ENCODE measurements at regions not wholly inside any gene's neighbourhood (a gene's known extent, or its start where the extent isn't known, plus 50 kb on each side); places are given as distances from the start of the nearest gene placed in this dataset.
A peak's percentile ranks its signal among the peaks of the same experiment; 100 is the strongest.

- Mint-ChIP-seq H3K4me1 (no peaks in the 10 kb centered on the region), H3K27ac (no peak overlapping the region), H3K9me3 (no peaks in the 10 kb centered on the region), H3K36me3 (no peaks in the 10 kb centered on the region), H3K4me3 (no peak overlapping the region), H3K27me3 (ENCODE audit: insufficient read depth, low read depth) (no peaks in the 10 kb centered on the region)
- TF ChIP-seq EZH2phosphoT487 (IDR thresholded peaks at IDR 0.05) (no peak), EZH2 (IDR thresholded peaks at IDR 0.05) (no peak)
- TF ChIP-seq, protein P1, sequence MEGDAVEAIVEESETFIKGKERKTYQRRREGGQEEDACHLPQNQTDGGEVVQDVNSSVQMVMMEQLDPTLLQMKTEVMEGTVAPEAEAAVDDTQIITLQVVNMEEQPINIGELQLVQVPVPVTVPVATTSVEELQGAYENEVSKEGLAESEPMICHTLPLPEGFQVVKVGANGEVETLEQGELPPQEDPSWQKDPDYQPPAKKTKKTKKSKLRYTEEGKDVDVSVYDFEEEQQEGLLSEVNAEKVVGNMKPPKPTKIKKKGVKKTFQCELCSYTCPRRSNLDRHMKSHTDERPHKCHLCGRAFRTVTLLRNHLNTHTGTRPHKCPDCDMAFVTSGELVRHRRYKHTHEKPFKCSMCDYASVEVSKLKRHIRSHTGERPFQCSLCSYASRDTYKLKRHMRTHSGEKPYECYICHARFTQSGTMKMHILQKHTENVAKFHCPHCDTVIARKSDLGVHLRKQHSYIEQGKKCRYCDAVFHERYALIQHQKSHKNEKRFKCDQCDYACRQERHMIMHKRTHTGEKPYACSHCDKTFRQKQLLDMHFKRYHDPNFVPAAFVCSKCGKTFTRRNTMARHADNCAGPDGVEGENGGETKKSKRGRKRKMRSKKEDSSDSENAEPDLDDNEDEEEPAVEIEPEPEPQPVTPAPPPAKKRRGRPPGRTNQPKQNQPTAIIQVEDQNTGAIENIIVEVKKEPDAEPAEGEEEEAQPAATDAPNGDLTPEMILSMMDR (IDR thresholded peaks at IDR 0.05), result no peak
- Histone ChIP-seq H3K9me3 (ENCODE audit: low read depth) (no peaks in the 10 kb centered on the region), H4K20me1 (ENCODE audit: low read depth) (no peaks in the 10 kb centered on the region), H3K36me3 (no peaks in the 10 kb centered on the region), H3K4me1 (peaks cover 5% of the 10 kb centered on the region), H3K4me3 (no peak overlapping the region), H3F3A (ENCODE audit: low read depth) (no peaks in the 10 kb centered on the region), H3K4me2 (no peak overlapping the region), H3K27me3 (no peaks in the 10 kb centered on the region), H3K27ac (no peak overlapping the region), H3K79me2 (ENCODE audit: low read depth) (no peaks in the 10 kb centered on the region), H2AFZ (replicated peaks) (no peak overlapping the region), H3K9ac (no peak overlapping the region)
- no peak for DNase-seq (ENCODE audit: low spot score)
These were observed 180.3 kb upstream of the PPARGC1A start for GRCh38 chr4:24070117-24070516.

GRCh38 chr4:24067367-24068193 lies 177.7 kb upstream of the PPARGC1A start:
- no peak for DNase-seq (ENCODE audit: low spot score)
- Histone ChIP-seq H3K27ac (no peak overlapping the region), H3K9ac (no peak overlapping the region), H3K27me3 (no peaks in the 10 kb centered on the region), H4K20me1 (ENCODE audit: low read depth) (no peaks in the 10 kb centered on the region), H3K4me2 (no peak overlapping the region), H2AFZ (replicated peaks) (peak overlapping the region; percentile 29), H3K79me2 (ENCODE audit: low read depth) (no peaks in the 10 kb centered on the region), H3K4me1 (peaks cover 5% of the 10 kb centered on the region), H3K9me3 (ENCODE audit: low read depth) (no peaks in the 10 kb centered on the region), H3K36me3 (no peaks in the 10 kb centered on the region), H3K4me3 (no peak overlapping the region), H3F3A (ENCODE audit: low read depth) (no peaks in the 10 kb centered on the region)
- TF ChIP-seq, protein P1 (IDR thresholded peaks at IDR 0.05), result no peak
- no peak for TF ChIP-seq EZH2 (IDR thresholded peaks at IDR 0.05)
- TF ChIP-seq EZH2phosphoT487 (IDR thresholded peaks at IDR 0.05), result no peak
- no peaks in the 10 kb centered on the region for H3K9me3 Mint-ChIP-seq
- no peak overlapping the region for H3K27ac Mint-ChIP-seq
- H3K27me3 Mint-ChIP-seq (ENCODE audit: insufficient read depth, low read depth), result peaks cover 2% of the 10 kb centered on the region
- peaks cover 14% of the 10 kb centered on the region for H3K4me1 Mint-ChIP-seq
- no peaks in the 10 kb centered on the region for H3K36me3 Mint-ChIP-seq
- H3K4me3 Mint-ChIP-seq, result no peak overlapping the region

DNA sequence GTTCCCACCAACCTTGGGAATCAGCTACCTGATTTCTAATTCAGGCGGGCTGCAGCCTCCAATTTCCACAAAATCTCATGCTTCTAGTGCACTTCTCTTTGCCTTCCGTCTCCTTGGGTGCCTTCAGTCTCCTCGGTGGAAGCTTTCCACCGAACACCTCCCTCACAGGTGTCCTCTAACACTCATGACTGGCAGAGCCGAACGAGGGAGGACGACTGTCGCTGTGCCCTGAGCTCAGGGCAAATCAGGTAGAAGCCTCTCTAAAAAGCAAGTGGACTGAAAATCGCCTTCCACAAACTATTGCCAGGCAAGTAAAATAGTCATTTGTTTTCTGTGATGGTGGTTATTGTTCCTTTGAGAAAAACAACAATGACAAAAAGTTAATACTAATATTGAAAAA lies 176.1 kb upstream of the PPARGC1A start:
- H3K4me3 Mint-ChIP-seq, result no peak overlapping the region

DNA sequence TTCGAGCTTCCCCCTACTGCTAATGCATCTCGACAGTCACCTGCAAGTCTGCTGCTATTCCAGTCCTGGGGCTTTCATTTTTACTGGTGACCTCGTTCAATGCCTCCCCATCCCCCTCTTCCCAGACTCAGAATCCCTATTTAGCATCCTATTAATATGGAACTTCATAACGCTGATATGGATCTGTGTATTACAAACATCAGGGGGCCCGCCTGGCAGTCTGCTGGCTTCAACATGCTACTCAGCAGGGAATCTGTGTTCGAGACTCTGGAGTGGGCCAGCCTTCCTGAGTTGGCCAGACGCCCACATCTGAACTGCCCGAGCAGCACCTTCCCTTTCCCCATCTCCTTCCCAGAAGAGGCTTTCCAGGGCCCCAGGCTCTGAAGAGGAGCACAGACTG lies 173.9 kb upstream of the PPARGC1A start:
- no peak for TF ChIP-seq EZH2phosphoT487 (IDR thresholded peaks at IDR 0.05)
- TF ChIP-seq, protein P1 (IDR thresholded peaks at IDR 0.05), result no peak
- no peak for TF ChIP-seq EZH2 (IDR thresholded peaks at IDR 0.05)

More for the DNA sequence above, 176.1 kb upstream of the PPARGC1A start:
- Histone ChIP-seq H4K20me1 (ENCODE audit: low read depth) (no peaks in the 10 kb centered on the region), H3K4me2 (no peak overlapping the region), H3K4me1 (peaks cover 5% of the 10 kb centered on the region), H3K27me3 (no peaks in the 10 kb centered on the region), H2AFZ (replicated peaks) (no peak overlapping the region), H3K36me3 (no peaks in the 10 kb centered on the region), H3F3A (ENCODE audit: low read depth) (no peaks in the 10 kb centered on the region), H3K9me3 (ENCODE audit: low read depth) (no peaks in the 10 kb centered on the region), H3K4me3 (no peak overlapping the region), H3K9ac (no peak overlapping the region), H3K27ac (no peak overlapping the region), H3K79me2 (ENCODE audit: low read depth) (no peaks in the 10 kb centered on the region)
- no peak for DNase-seq (ENCODE audit: low spot score)
- TF ChIP-seq EZH2 (IDR thresholded peaks at IDR 0.05), result no peak
- TF ChIP-seq EZH2phosphoT487 (IDR thresholded peaks at IDR 0.05), result no peak
- H3K27ac Mint-ChIP-seq, result no peak overlapping the region
- H3K9me3 Mint-ChIP-seq, result no peaks in the 10 kb centered on the region
- H3K36me3 Mint-ChIP-seq, result no peaks in the 10 kb centered on the region
- H3K27me3 Mint-ChIP-seq (ENCODE audit: insufficient read depth, low read depth), result peaks cover 2% of the 10 kb centered on the region
- H3K4me1 Mint-ChIP-seq, result peaks cover 14% of the 10 kb centered on the region

More for the DNA sequence above, 173.9 kb upstream of the PPARGC1A start:
- Histone ChIP-seq H3K79me2 (ENCODE audit: low read depth) (no peaks in the 10 kb centered on the region), H3K4me2 (no peak overlapping the region), H3K4me1 (peaks cover 6% of the 10 kb centered on the region), H3K9me3 (ENCODE audit: low read depth) (no peaks in the 10 kb centered on the region), H4K20me1 (ENCODE audit: low read depth) (no peaks in the 10 kb centered on the region), H3K27me3 (no peaks in the 10 kb centered on the region), H2AFZ (replicated peaks) (no peak overlapping the region), H3K9ac (no peak overlapping the region), H3K4me3 (no peak overlapping the region), H3K27ac (no peak overlapping the region), H3K36me3 (no peaks in the 10 kb centered on the region), H3F3A (ENCODE audit: low read depth) (no peaks in the 10 kb centered on the region)
- H3K36me3 Mint-ChIP-seq, result no peaks in the 10 kb centered on the region
- no peak for DNase-seq (ENCODE audit: low spot score)
- H3K4me3 Mint-ChIP-seq, result no peak overlapping the region
- no peak overlapping the region for H3K27ac Mint-ChIP-seq
- peaks cover 24% of the 10 kb centered on the region for H3K4me1 Mint-ChIP-seq
- H3K9me3 Mint-ChIP-seq, result no peaks in the 10 kb centered on the region
- H3K27me3 Mint-ChIP-seq (ENCODE audit: insufficient read depth, low read depth), result peaks cover 2% of the 10 kb centered on the region

Data from neural progenitor cell (in vitro differentiated cells).